HepG2 (cell line): ENCODE measurements at regions not wholly inside any gene's neighbourhood (a gene's known extent, or its start where the extent isn't known, plus 50 kb on each side); places are given as distances from the start of the nearest gene placed in this dataset.

Experiments
- ATAC-seq: fragments of 200-7000 bp; cut with Tn5 transposase; 3 replicates; pipeline ENCODE4 v1.9.1; 2020; ENCODE audit warnings: mild to moderate bottlenecking, moderate library complexity
- BruUV-seq: library from RNA; stranded (reverse); fragments of 400-500 nt; replicated peaks from 2 replicates; lab custom pipeline; 2021; lab: Mats Ljungman, UMichigan
- CTCF ChIA-PET: fragments of 300-600 bp; formaldehyde crosslinking; extraction: SDS; loops from one replicate; lab custom pipeline; 2021; ENCODE audit warnings: low total read pairs, inconsistent platforms, low intra/inter-chr PET ratio; lab: Yijun Ruan, JAX
- POLR2A ChIA-PET: fragments of 350-600 bp; sonication (Branson Sonifier 250); formaldehyde crosslinking; loops from one replicate; lab custom pipeline; 2020; ENCODE audit warnings: antibody characterized with exemption, inconsistent platforms; lab: Yijun Ruan, JAX
- DNase-seq: peaks from one replicate; pipeline ENCODE4 v3.0.0-alpha.2; 2015; ENCODE audit warnings: low spot score
- FAIRE-seq: peaks from 3 replicates; lab custom pipeline; 2011; peaks lifted over from hg19 to GRCh38; lab: Jason Lieb, UNC
- H2AFZ ChIP-seq: one replicate; pipeline ENCODE4 v1.6.1; 2011; ENCODE audit warnings: low read length, inconsistent platforms
- H3K27ac ChIP-seq: fragments of 300-600 bp; 3 replicates; pipeline ENCODE4 v1.8.0; 2011; ENCODE audit warnings: mixed run types, mild to moderate bottlenecking, mixed read lengths, low read length, inconsistent platforms; ENCODE audit not compliant: insufficient read depth; ENCODE audit errors: extremely low read length
- H3K27me3 ChIP-seq, 2 experiments: fragments of 200-600 bp in 1 of 2; 2 replicates in 1 of 2; 3 replicates in 1 of 2; pipeline versions ENCODE4 v1.6.0 to v1.8.0; 2011; ENCODE audit warnings: low read length in 2 of 2, mild to moderate bottlenecking in 2 of 2, moderate library complexity in 2 of 2, inconsistent platforms in 1 of 2; ENCODE audit not compliant: insufficient read depth in 2 of 2, control insufficient read depth in 1 of 2
- H3K36me3 ChIP-seq, 2 experiments: fragments of 200-600 bp in 1 of 2; replicated peaks in 1 of 2; 2 replicates in 1 of 2; 3 replicates in 1 of 2; pipeline versions ENCODE4 v1.5.1 to v1.8.0; 2011; ENCODE audit warnings: low read length in 2 of 2, inconsistent platforms in 1 of 2; ENCODE audit not compliant: insufficient read depth in 2 of 2, control insufficient read depth in 1 of 2
- H3K4me1 ChIP-seq: 2 replicates; pipeline ENCODE4 v1.5.1; 2012; ENCODE audit warnings: low read length, inconsistent platforms; ENCODE audit not compliant: insufficient read depth
- H3K4me2 ChIP-seq: 2 replicates; pipeline ENCODE4 v1.6.0; 2011; ENCODE audit warnings: low read depth, low read length, inconsistent platforms
- H3K4me3 ChIP-seq, 3 experiments: fragments of 200-600 bp in 1 of 3; sonication (generic), shearing (Covaris generic) in 1 of 3; replicated peaks in 1 of 3; 2 replicates each; pipeline ENCODE4 v1.5.1; 2011 to 2016; ENCODE audit warnings: low read length in 3 of 3, inconsistent platforms in 2 of 3, low read depth in 2 of 3, mild to moderate bottlenecking in 2 of 3, control low read depth in 1 of 3, mixed read lengths in 1 of 3; ENCODE audit not compliant: insufficient read depth in 1 of 3
- H3K79me2 ChIP-seq: one replicate; pipeline ENCODE4 v1.6.1; 2011; ENCODE audit warnings: low read length, inconsistent platforms; ENCODE audit not compliant: insufficient read depth
- H3K9ac ChIP-seq: 2 replicates; pipeline ENCODE4 v1.6.0; 2011; ENCODE audit warnings: mild to moderate bottlenecking, low read depth, low read length, inconsistent platforms; ENCODE audit not compliant: insufficient read depth
- H3K9me3 ChIP-seq: 2 replicates; pipeline ENCODE4 v1.5.1; 2012; ENCODE audit warnings: mild to moderate bottlenecking, low read length
- H4K20me1 ChIP-seq: 2 replicates; pipeline ENCODE4 v1.6.0; 2011; ENCODE audit warnings: inconsistent platforms, mild to moderate bottlenecking, low read length, moderate library complexity; ENCODE audit not compliant: insufficient read depth
- CCAR2 ChIP-seq: fragments of 200-400 bp; formaldehyde crosslinking; optimal IDR thresholded peaks from 2 replicates; pipeline ENCODE3; 2018; ENCODE audit warnings: low read depth, mild to moderate bottlenecking, low read length, moderate library complexity
- CEBPG ChIP-seq: IDR thresholded peaks from 2 replicates; pipeline ENCODE4 v1.6.1; 2016
- SOX6 ChIP-seq, 2 experiments: fragments of 450-650 bp in 1 of 2; sonication (generic) in 1 of 2; formaldehyde crosslinking in 1 of 2; IDR thresholded peaks; 2 replicates each; pipeline versions ENCODE4 v1.4.0 to v1.6.1; 2017 to 2020; ENCODE audit warnings: antibody characterized with exemption in 1 of 2, mild to moderate bottlenecking in 1 of 2, missing genetic modification reagents in 1 of 2
- ZNF576 ChIP-seq: sonication (generic); formaldehyde crosslinking; IDR thresholded peaks from 2 replicates; pipeline ENCODE4 v1.4.0; 2020; ENCODE audit warnings: mild to moderate bottlenecking, missing genetic modification reagents
- WGBS: methylation state at CpG from one replicate; pipeline ENCODE4 v1.1.6; 2017; ENCODE audit warnings: low lambda C conversion rate; 5-methylcytosine and 5-hydroxymethylcytosine counted together
- in situ Hi-C: cut with HindIII; loops from 2 replicates; pipeline ENCODE4 v1.10.0; 2017; ENCODE audit warnings: low pct_unique_long_range_greater_than_20kb; ENCODE audit not compliant: extremely low pct_ligation_motif_present
- intact Hi-C: fragments of 100-400 bp; cut with micrococcal nuclease; formaldehyde crosslinking; loops from one replicate; pipeline ENCODE4 v1.10.0; 2022; ENCODE audit not compliant: unreplicated experiment
- TF ChIP-seq, protein P1 (sequence below), 2 experiments: IDR thresholded peaks; 2 replicates each; pipeline ENCODE4 v1.6.1; 2011 to 2012; ENCODE audit warnings: low read length in 2 of 2, borderline replicate concordance in 1 of 2, low read depth in 1 of 2, mild to moderate bottlenecking in 1 of 2, moderate library complexity in 1 of 2

- Histone ChIP-seq H3K27ac (no peak overlapping the region), H3K9me3 (peaks cover 55% of the 10 kb centered on the region), H3K36me3 (no peaks in the 10 kb centered on the region), H3K79me2 (no peaks in the 10 kb centered on the region), H3K4me3 (no peak overlapping the region), H3K27me3 (no peaks in the 10 kb centered on the region), H4K20me1 (no peaks in the 10 kb centered on the region), H3K4me1 (no peaks in the 10 kb centered on the region), H2AFZ (no peak overlapping the region), H3K4me2 (no peak overlapping the region), H3K9ac (no peak overlapping the region)
- intact Hi-C loops, result no loop called here
- 13% methylated on average over 1 of the region's 1 CpG for WGBS
- in situ Hi-C loops, result no loop called here
- POLR2A ChIA-PET, result no interaction called here
- ATAC-seq, result no peak
- no peak for FAIRE-seq
- DNase-seq, result no peak
- BruUV-seq, result no TSS peak
- CTCF ChIA-PET, result no interaction called here
- TF ChIP-seq CCAR2, result no peak
- TF ChIP-seq ZNF576 (CRISPR knock-in tag), result no peak
- no peak for TF ChIP-seq CEBPG
- no peak for TF ChIP-seq SOX6 (IDR thresholded peaks at IDR 0.05)
- TF ChIP-seq SOX6 (CRISPR knock-in tag; IDR thresholded peaks at IDR 0.05), result no peak
- TF ChIP-seq, protein P1, sequence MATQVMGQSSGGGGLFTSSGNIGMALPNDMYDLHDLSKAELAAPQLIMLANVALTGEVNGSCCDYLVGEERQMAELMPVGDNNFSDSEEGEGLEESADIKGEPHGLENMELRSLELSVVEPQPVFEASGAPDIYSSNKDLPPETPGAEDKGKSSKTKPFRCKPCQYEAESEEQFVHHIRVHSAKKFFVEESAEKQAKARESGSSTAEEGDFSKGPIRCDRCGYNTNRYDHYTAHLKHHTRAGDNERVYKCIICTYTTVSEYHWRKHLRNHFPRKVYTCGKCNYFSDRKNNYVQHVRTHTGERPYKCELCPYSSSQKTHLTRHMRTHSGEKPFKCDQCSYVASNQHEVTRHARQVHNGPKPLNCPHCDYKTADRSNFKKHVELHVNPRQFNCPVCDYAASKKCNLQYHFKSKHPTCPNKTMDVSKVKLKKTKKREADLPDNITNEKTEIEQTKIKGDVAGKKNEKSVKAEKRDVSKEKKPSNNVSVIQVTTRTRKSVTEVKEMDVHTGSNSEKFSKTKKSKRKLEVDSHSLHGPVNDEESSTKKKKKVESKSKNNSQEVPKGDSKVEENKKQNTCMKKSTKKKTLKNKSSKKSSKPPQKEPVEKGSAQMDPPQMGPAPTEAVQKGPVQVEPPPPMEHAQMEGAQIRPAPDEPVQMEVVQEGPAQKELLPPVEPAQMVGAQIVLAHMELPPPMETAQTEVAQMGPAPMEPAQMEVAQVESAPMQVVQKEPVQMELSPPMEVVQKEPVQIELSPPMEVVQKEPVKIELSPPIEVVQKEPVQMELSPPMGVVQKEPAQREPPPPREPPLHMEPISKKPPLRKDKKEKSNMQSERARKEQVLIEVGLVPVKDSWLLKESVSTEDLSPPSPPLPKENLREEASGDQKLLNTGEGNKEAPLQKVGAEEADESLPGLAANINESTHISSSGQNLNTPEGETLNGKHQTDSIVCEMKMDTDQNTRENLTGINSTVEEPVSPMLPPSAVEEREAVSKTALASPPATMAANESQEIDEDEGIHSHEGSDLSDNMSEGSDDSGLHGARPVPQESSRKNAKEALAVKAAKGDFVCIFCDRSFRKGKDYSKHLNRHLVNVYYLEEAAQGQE (IDR thresholded peaks at IDR 0.05; ENCODE audit: borderline replicate concordance in 1 of 2, low read depth in 1 of 2, low read length in 2 of 2), result no peak
Observed at GRCh38 chrY:16947221-16947620, 932.8 kb downstream of the CDY2B start.
